ENCODE measurements at regions not wholly inside any gene's neighbourhood (a gene's known extent, or its start where the extent isn't known, plus 50 kb on each side); places are given as distances from the start of the nearest gene placed in this dataset.

- FAIRE-seq (no peak), DNase-seq (ENCODE audit: low spot score) (no peak)
Observed at GRCh38 chr1:185512442-185512841, 195.4 kb upstream of the IVNS1ABP start.

- FAIRE-seq, result no peak
- DNase-seq (ENCODE audit: low spot score), result no peak
Observed at GRCh38 chr1:185501099-185501498, 184.1 kb upstream of the IVNS1ABP start.

DNA sequence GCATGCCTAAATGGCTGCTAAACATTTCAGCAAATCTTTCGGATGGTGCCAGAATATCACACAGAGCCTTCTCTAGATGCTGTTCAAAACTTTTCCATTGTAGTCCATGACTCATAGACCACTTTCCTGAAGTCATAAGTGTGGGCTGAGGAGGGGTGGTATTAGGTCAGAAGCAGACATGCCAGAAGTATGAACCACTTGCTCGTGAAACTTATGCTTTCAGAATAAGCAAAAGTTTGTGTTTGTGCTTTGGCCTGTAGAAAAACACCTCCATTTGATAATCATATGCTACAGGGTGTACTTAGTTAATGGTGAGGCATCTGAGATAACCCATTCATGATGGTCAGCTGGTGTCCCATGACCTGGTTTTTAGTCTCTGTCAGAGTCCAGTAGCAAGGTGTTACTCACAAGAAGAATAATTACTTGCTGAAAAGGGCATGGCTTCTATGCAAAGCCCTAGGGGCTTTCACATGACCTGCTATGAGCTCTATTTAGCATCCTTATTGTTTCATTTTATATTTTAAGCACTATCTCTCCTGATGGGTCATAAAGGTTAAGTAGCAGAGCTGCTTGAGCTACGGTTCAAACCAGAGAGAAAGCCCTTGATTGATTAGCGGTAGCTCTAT, 183.1 kb upstream of the IVNS1ABP start:
- peak; percentile 57 for FAIRE-seq
- peak; percentile 69 for DNase-seq (ENCODE audit: low spot score)

DNA sequence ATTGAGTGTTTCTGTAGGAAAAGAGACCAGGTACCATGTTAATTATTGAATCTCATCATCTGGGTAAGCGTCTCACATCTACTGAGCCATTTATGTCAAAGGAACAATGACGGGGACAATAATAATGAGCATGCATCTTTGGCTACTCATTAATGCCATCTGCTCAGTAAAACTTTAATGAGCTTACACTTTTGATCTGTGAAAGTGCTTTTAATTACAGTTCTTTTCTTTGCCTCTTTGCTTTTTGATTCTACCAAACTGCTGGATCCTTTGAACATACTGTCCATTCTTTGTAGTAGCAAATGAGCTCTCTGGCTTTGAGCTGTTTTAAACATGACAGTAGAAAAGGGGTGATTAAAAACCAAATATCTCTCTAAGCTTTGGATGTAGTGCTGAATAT, 181.2 kb upstream of the IVNS1ABP start:
- FAIRE-seq (no peak), DNase-seq (ENCODE audit: low spot score) (no peak)

DNA sequence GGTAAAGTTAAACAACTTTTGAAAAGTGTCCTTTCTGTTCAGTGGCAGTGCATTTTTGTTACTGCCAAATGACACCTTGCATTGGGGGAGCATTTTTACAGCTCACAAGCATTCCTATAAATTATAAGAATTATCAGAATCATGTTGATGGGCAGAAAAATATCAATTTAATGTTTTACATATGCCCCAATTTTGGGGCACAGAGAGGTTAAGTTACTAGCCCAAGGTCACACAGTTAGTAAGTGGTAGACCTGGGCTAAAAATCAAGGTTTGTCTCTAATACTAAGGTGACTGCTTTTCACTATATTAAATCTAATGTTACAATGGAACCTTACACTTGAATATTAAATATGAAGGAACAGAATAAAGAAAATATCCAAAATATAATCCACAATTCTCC, 180.1 kb upstream of the IVNS1ABP start:
- FAIRE-seq, result no peak

DNA sequence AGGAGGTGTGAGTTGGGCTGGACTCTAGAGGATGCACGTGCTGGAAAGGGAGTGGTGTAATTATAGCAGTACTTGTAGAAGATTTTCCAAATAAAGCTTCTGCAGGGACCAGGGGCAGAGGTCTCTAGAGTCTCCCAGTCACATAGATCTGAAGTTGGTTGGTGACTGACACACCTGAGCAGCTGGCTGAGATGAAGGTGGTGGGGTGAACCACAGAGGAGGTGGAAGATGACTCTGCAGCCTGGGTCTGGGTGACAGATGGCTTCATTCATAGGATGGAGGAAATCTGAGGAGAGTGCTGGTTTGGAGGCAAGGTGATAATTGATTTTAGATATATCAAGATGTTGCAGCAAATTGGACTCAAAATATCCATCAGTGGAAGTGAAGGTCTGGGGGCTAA, 178.9 kb upstream of the IVNS1ABP start:
- DNase-seq (ENCODE audit: low spot score), result no peak
- no peak for FAIRE-seq

More for the DNA sequence above, 180.1 kb upstream of the IVNS1ABP start:
- DNase-seq (ENCODE audit: low spot score), result no peak

GRCh38 chr1:185495007-185495406, 178.0 kb upstream of the IVNS1ABP start:
- no peak for FAIRE-seq
- DNase-seq (ENCODE audit: low spot score), result no peak

GRCh38 chr1:185492089-185492825, 175.2 kb upstream of the IVNS1ABP start:
- DNase-seq (ENCODE audit: low spot score) (no peak), FAIRE-seq (no peak)

GRCh38 chr1:185491604-185492003, 174.6 kb upstream of the IVNS1ABP start:
- no peak for DNase-seq (ENCODE audit: low spot score)
- FAIRE-seq, result no peak

DNA sequence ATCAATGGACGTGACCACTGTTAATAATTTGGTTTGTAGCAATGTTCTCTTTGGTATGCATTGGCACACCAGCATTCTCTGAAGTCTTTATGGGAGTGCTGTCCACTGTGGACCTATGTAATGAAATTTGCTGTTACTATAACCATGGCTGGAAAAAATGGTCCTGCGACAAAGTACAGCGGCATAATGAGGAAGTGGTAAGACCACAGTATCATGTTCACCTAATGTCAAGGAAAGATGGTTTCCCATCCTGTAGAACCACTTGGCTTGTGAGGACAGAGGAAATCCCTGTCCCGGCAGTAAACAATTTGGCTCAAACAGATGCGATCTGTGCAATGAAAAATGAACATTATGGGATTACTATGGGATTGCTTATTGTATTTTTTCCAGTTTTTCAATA, 173.9 kb upstream of the IVNS1ABP start:
- DNase-seq (ENCODE audit: low spot score) (no peak), FAIRE-seq (no peak)

DNA sequence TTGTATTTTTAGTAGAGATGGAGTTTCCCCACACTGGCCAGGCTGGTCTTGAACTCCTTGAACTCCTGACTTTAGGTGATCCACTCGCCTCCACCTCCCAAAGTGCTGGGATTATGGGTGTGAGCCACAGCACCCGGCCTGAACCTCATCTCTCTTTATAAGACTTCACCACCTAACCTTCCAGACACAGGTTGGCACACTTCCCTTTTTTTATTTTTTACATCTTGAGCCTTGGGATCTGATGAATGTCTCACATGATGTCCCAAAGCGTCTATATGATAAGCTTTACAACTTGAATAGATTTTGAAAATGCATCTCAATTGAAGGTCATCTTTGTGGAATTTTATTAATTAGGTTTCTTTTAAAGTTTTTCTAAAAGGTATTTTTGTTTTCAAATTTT, 172.4 kb upstream of the IVNS1ABP start:
- FAIRE-seq, result no peak
- DNase-seq (ENCODE audit: low spot score), result no peak

DNA sequence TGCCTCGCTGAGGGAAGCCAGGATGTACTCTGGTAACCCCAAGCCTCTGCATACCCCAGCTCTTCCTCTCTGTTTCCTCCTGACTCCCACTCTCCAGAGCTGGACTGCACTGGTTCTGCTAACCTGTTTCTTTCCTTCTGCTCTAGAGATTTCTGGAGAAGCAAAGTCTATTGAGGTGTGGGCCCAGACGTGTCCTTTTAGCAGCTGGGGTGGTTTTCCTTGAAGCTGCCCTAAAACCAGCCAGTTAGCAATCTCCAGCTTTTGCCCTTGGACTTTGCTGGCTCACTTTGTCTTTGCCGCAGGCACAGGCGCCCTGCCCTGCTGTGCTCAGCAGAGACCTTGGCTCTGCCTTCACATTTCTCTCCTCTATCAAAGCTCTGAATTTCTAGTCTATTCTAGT, 171.8 kb upstream of the IVNS1ABP start:
- DNase-seq (ENCODE audit: low spot score) (no peak), FAIRE-seq (no peak)

DNA sequence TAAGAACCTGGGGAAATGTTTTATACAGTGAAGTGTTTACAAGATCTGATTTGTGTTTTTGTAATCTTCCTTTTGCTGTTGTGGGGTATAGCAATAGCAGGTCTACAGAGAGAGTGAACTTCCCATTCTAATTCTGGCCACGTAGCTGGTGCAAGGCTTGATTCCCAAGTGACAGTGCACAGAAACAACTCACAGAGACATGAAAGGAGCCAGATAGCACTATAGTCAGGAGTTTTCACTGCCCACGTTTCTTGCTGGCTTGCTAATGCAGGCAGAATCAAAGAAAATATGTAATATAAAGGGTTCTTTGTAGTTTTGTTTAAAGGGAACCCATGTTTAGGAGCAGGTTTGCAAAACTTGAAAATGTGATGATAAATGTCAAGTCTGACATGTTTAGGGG, 170.9 kb upstream of the IVNS1ABP start:
- DNase-seq (ENCODE audit: low spot score) (no peak), FAIRE-seq (no peak)

- DNase-seq (ENCODE audit: low spot score) (no peak), FAIRE-seq (no peak)
Observed at GRCh38 chr1:185487026-185487425, 170.0 kb upstream of the IVNS1ABP start.

GRCh38 chr1:185486346-185486745, 169.3 kb upstream of the IVNS1ABP start:
- no peak for DNase-seq (ENCODE audit: low spot score)
- FAIRE-seq, result no peak

DNA sequence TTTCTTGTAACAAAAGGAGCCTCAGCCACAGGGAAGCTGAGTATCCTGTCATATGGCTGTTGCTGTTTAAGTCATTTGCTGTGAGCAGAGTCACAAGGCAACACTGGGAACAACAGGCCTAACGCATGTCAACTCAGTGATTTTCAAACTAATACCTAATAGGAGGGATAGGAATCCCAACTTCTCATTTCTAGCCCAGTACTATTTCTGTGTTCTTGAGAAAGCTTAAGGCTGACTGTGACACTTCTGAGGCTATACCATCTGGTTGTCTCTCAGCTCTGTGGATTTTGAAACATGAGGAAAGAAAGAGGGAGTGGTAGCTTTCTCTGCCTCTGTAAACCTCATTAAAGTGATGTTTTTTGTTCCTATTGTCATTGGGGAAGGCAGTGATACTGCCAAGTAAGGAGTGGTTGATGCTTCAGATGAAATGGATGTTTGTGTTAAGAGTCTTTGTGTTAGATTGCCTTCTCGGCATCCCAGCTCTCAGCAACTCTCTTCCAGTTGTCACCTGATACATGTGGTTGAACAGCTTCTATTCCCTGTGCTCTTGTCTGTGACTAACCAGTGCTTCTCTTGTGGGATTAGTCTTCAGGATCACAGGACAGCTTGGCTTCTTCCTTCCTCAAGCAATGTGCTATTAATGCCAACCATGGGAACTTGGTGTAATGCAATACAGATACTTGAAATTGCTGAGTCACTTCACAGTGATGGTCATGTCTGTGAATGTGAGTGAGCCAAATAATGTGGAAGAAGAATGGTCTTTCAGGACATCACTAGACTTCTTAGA, 166.8 kb upstream of the IVNS1ABP start:
- DNase-seq (ENCODE audit: low spot score) (peak; percentile 74), FAIRE-seq (peak; percentile 65)

DNA sequence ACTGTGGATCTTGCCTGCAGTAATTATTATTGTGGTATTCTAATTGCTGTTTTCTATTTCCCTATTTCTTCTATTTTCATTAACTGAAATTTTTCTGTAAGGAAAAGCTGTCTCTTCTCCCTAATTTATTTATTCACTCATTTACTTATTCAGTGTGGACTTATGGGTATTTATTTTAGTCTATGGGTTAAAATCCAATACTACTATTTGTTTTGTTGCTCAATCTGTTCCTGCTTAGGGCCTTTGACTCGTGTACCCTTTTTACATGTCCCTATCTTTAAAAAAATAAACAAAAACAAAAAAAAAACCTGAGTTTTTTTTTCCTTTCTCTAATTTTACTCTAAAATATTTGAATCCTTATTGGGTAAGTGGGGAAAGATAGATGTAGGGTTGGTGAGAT, 166.2 kb upstream of the IVNS1ABP start:
- no peak for FAIRE-seq
- DNase-seq (ENCODE audit: low spot score), result no peak

DNA sequence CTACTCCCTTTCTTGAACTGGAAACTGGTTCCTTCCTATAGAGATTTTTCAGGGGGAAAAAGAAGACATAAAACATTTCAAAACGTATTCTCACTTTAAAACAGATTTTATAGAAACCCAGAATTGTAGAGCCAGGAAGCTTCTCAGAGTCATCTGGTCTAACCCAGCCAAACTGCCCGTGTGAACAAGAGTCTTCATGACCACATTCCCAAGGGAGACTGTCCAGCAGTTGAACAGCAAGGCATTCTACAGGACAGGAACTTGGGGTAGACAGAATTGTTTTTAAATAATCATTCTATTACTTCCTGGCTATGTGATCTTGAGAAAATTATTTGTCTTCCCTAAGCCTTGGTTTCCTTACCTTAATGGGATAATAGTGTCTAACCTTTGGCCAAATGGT, 163.5 kb upstream of the IVNS1ABP start:
- DNase-seq (ENCODE audit: low spot score) (no peak), FAIRE-seq (no peak)

- DNase-seq (ENCODE audit: low spot score) (no peak), FAIRE-seq (no peak)
Observed at GRCh38 chr1:185479796-185480195, 162.8 kb upstream of the IVNS1ABP start.

- DNase-seq (ENCODE audit: low spot score), result no peak
- FAIRE-seq, result no peak
Observed at GRCh38 chr1:185478877-185479276, 161.8 kb upstream of the IVNS1ABP start.

- FAIRE-seq, result no peak
Observed at GRCh38 chr1:185477638-185478580, 160.9 kb upstream of the IVNS1ABP start.

More at GRCh38 chr1:185477638-185478580, 160.9 kb upstream of the IVNS1ABP start:
- no peak for DNase-seq (ENCODE audit: low spot score)
